Heart right ventricle (tissue), 16 donors: ENCODE measurements at regions not wholly inside any gene's neighbourhood (a gene's known extent, or its start where the extent isn't known, plus 50 kb on each side); places are given as distances from the start of the nearest gene placed in this dataset.

Source experiments
- ATAC-seq, 8 donors: fragments of 200-7000 bp; cut with Tn5 transposase; one replicate each; pipeline ENCODE4 v1.9.1; 2020; ENCODE audit warnings: mild to moderate bottlenecking in 8 of 8, moderate library complexity in 8 of 8, moderate number of reproducible peaks in 1 of 8
- DNase-seq, 2 donors: peaks; one replicate each; pipeline ENCODE4 v3.0.0-alpha.2; 2020
- H3K27ac ChIP-seq, 10 donors: fragments of 200-600 bp; sonication (generic) in 2 of 10; one replicate each; pipeline versions ENCODE4 v1.5.0 to v1.8.0; 2020 to 2022; ENCODE audit warnings: mild to moderate bottlenecking in 3 of 10
- H3K27me3 ChIP-seq, 7 donors: fragments of 200-600 bp; one replicate each; pipeline ENCODE4 v1.8.0; 2021 to 2022; ENCODE audit warnings: mild to moderate bottlenecking in 2 of 7
- H3K36me3 ChIP-seq, 9 donors: fragments of 200-600 bp; sonication (generic) in 1 of 9; one replicate each; pipeline versions ENCODE4 v1.5.0 to v1.8.0; 2020 to 2022; ENCODE audit warnings: mild to moderate bottlenecking in 2 of 9
- H3K4me1 ChIP-seq, 9 donors: fragments of 200-600 bp; sonication (generic) in 1 of 9; one replicate each; pipeline versions ENCODE4 v1.5.0 to v1.8.0; 2020 to 2022; ENCODE audit warnings: mild to moderate bottlenecking in 4 of 9
- H3K4me3 ChIP-seq, 10 donors: fragments of 200-600 bp; sonication (generic) in 2 of 10; one replicate each; pipeline versions ENCODE4 v1.5.0 to v1.8.0; 2020 to 2022; ENCODE audit warnings: mild to moderate bottlenecking in 7 of 10, moderate library complexity in 2 of 10
- H3K9me3 ChIP-seq, 11 donors: fragments of 200-600 bp in 10 of 11; sonication (generic) in 2 of 11; one replicate each; pipeline versions ENCODE4 v1.5.0 to v1.8.0; 2013 to 2022; ENCODE audit warnings: mild to moderate bottlenecking in 2 of 11, control low read depth in 1 of 11, moderate library complexity in 1 of 11
- CTCF ChIP-seq, 9 donors: fragments of 200-600 bp; sonication (generic) in 2 of 9; IDR thresholded peaks; one replicate each; pipeline versions ENCODE4 v1.5.0 to v1.8.0; 2021 to 2022; ENCODE audit warnings: antibody characterized with exemption in 9 of 9, mild to moderate bottlenecking in 5 of 9, moderate library complexity in 1 of 9
- WGBS, 2 donors: extraction: QIAGEN DNeasy Blood & Tissue Kit; methylation state at CpG; one replicate each; pipeline ENCODE4 v1.1.7; 2013; ENCODE audit warnings: inconsistent platforms in 1 of 2; 5-methylcytosine and 5-hydroxymethylcytosine counted together
- intact Hi-C, 10 donors: fragments of 100-400 bp; cut with DNase I; formaldehyde crosslinking; loops; one replicate each; pipeline versions ENCODE4 v1.11.1 to v1.14.2; 2022
- donor health status: Arrhythmogenic right ventricular cardiomyopathy.
- donor health status: ischemic (EF 13 %, LVEDD 7.1; RV severe dilation, severe dysfunction).
- donor health status: healthy with polysubstance abuse.
- donor health status: DM: no; HTN: yes; CAD: no.
- donor health status: DM: no; HTN: no; CAD: no.
- donor health status: ischemic (EF 25% LVEDD 6.9; RV normal size, moderate dysfunction).
- donor health status: ischemic (EF 25% LVEDD 5.7; RV mildly dilated, moderate dysfunction).
- donor health status: healthy.
- donor health status: DM: yes; HTN: yes; CAD: no.
- donor health status: Ischemic cardiomyopathy.
- donor health status: ischemic (EF 35%, LVEDD 5.7; RV mildly dilated, moderate dysfunction).
- donor health status: nonischemic (EF 11% LVEDD 7.7; RV severe dilation, severe dysfunction).
- donor health status: DM: yes; HTN: yes; CAD: no.
- donor health status: PGD.
- donor health status: ischemic (EF 29% LVEDD 5.4; RV normal size, mild dysfunction).
- donor health status: nonischemic (EF 23%, LVEDD 6.1; RV moderate dilation, normal function).

- intact Hi-C loops = no loop called here
- Histone ChIP-seq H3K27ac (no peak overlapping the region), H3K9me3 (no peaks in the 10 kb centered on the region), H3K4me3 (no peak overlapping the region), H3K4me1 (peaks cover 0 to 4% (median 0%) of the 10 kb centered on the region in 9 donors), H3K36me3 (no peaks in the 10 kb centered on the region), H3K27me3 (no peaks in the 10 kb centered on the region)
- no peak for TF ChIP-seq CTCF (IDR thresholded peaks at IDR 0.05)
- ATAC-seq (no peak), DNase-seq (no peak)
- 36 to 49% methylated on average over 2 of the region's 2 CpGs for WGBS, 2 donors
These were observed 220.9 kb downstream of the CBLN1 start for GRCh38 chr16:49060728-49061127.

DNA sequence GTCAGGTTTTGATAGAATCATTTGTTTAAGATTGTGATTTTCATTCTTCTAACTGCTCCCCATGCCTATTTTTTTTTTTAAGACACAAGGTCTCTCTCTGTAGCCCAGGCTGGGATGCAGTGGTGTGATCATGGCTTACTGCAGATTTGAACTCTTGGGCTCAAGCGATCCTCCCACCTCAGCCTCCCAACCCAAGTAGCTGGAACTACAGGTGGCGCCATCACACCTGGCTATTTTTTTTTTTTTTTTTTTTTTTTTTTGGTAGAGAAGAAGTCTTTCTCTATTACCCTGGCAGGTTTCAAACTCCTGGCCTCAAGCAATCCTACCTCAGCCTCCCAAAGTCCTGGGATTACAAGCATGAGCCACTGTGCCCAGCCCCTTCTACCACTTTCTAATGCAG is 223.3 kb downstream of the CBLN1 start:
- no peaks in the 10 kb centered on the region for H3K9me3 ChIP-seq
- H3K4me3 ChIP-seq = no peak overlapping the region
- H3K27ac ChIP-seq = no peak overlapping the region
- no peak for TF ChIP-seq CTCF (IDR thresholded peaks at IDR 0.05)
- intact Hi-C loops = loop anchor here in 1 of 10 donors (10.0 kb wide), 1 partner anchor 294 kb away; no protein-coding TSS in a partner anchor
- DNase-seq (no peak), ATAC-seq (no peak)
- H3K36me3 ChIP-seq = no peaks in the 10 kb centered on the region
- 96% methylated on average over 2 of the region's 2 CpGs for WGBS, 2 donors
- H3K4me1 ChIP-seq = peaks cover 0 to 4% (median 0%) of the 10 kb centered on the region in 9 donors
- H3K27me3 ChIP-seq = no peaks in the 10 kb centered on the region

DNA sequence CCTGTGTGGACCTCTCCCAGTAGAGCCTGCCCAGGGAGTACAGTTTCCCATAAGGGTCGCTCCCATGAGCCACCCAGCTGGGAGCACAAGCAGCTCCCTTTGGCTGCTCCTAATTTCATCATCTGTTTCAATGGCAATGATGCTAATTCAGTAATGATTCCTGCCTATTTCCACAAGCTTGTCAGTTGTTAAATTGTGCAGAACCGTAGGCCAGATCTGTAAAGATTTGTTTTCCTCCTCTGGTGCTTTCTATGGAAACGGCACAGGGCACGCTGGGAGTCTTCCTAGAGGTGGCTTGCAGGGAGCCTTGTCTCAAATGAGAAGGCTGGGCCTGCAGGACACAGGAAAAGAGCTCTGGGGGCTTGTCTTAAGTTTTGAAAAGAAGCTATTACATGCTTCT is 223.7 kb downstream of the CBLN1 start:
- no peak overlapping the region for H3K4me3 ChIP-seq
- DNase-seq (no peak), ATAC-seq (no peak)
- WGBS, 2 donors = 63 to 79% methylated on average over 4 of the region's 4 CpGs
- H3K27me3 ChIP-seq = no peaks in the 10 kb centered on the region
- no peaks in the 10 kb centered on the region for H3K9me3 ChIP-seq
- no peak for TF ChIP-seq CTCF (IDR thresholded peaks at IDR 0.05)
- peaks cover 0 to 4% (median 0%) of the 10 kb centered on the region in 9 donors for H3K4me1 ChIP-seq
- intact Hi-C loops = loop anchor here in 1 of 10 donors (10.0 kb wide), 1 partner anchor 293 kb away; no protein-coding TSS in a partner anchor
- H3K36me3 ChIP-seq = no peaks in the 10 kb centered on the region
- H3K27ac ChIP-seq = no peak overlapping the region

DNA sequence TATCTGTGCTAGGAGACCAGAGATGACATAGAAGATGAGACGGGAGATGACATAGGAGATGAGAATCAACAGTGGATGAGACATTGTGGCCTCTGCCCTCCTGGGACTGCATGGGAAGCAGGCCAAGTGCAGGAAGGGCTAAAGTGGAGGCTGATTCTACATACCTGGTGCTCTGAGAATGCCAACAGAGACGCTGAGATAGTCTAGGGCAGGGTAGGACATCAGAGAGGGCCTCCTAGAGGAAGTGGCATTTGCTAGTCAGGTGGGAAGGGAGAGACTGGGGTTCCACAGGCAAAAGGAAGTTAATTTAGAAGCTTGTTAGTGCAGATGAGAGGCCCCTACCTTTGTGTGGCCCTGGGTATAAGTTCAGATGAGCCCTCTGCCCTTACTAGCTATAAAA is 224.2 kb downstream of the CBLN1 start:
- no peak for ATAC-seq
- DNase-seq = no peak
- Histone ChIP-seq H3K27ac (no peak overlapping the region), H3K9me3 (no peaks in the 10 kb centered on the region), H3K4me3 (no peak overlapping the region), H3K27me3 (no peaks in the 10 kb centered on the region), H3K4me1 (peaks cover 0 to 4% (median 0%) of the 10 kb centered on the region in 9 donors), H3K36me3 (no peaks in the 10 kb centered on the region)
- intact Hi-C loops = loop anchor here in 1 of 10 donors (10.0 kb wide), 1 partner anchor 293 kb away; no protein-coding TSS in a partner anchor
- TF ChIP-seq CTCF (IDR thresholded peaks at IDR 0.05) = no peak
- 74 to 78% methylated on average over 2 of the region's 2 CpGs for WGBS, 2 donors
